ENCODE measurements at regions not wholly inside any gene's neighbourhood (a gene's known extent, or its start where the extent isn't known, plus 50 kb on each side); places are given as distances from the start of the nearest gene placed in this dataset.
A peak's percentile ranks its signal among the peaks of the same experiment; 100 is the strongest.

DNA sequence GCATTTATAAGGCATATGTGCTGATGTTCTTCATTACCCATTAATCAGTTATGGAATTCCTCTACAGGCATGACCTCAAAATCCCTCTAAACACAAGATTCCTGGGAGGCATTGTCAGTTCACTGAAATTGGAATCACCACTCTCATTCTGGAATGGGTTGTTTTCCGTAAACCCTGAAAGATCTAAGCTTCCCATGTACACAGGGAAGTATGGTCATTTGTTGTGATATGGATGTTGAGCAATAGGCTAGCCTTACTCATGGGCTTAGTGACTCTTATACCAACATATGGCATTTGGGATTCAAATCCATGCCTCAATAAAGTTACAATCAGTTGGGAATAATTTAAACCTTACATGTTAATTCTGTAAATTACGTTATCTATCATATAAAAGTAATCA is 258.0 kb downstream of the XPNPEP1 start:
- TF ChIP-seq, protein P1, sequence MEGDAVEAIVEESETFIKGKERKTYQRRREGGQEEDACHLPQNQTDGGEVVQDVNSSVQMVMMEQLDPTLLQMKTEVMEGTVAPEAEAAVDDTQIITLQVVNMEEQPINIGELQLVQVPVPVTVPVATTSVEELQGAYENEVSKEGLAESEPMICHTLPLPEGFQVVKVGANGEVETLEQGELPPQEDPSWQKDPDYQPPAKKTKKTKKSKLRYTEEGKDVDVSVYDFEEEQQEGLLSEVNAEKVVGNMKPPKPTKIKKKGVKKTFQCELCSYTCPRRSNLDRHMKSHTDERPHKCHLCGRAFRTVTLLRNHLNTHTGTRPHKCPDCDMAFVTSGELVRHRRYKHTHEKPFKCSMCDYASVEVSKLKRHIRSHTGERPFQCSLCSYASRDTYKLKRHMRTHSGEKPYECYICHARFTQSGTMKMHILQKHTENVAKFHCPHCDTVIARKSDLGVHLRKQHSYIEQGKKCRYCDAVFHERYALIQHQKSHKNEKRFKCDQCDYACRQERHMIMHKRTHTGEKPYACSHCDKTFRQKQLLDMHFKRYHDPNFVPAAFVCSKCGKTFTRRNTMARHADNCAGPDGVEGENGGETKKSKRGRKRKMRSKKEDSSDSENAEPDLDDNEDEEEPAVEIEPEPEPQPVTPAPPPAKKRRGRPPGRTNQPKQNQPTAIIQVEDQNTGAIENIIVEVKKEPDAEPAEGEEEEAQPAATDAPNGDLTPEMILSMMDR (IDR thresholded peaks at IDR 0.05): no peak

DNA sequence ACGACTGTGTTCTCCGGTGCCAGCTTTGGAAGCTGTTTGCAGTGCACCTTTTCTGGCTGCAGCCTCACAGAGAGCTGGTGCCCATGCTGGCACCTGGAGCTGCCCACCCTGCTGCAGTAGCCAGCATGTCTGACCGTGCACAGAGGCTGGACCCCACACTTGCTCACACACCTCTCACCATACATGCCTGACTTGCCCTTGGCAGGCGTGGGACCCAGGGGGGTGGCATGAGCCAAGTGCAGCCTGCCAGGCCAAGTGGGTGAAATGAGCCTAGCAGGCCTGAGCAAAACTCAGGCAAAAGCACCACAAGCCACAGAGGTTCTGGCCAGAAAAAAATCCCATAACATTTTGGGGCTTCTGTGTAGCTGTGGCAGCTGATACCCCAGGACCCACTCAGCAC is 258.8 kb downstream of the XPNPEP1 start:
- TF ChIP-seq, protein P1 (IDR thresholded peaks at IDR 0.05): no peak

DNA sequence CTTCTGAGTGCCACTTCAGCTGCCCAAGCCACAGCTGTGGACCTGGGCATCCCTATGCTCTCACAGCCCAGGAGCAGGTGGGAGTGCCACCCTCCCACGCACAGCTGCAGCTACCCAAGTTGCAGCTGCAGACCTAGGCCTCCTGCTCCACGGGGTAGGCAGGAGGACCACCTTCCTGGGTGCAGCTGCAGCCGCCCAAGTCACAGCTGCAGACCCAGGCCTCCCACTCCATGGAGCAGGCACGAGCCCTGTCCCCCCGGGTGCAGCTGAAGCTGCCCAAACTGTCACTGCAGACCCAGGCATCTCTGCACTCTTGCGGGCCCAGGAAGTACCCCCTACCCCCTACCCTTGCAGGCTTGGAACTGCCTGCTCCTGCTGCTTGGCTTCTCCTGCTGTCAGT is 260.2 kb downstream of the XPNPEP1 start:
- TF ChIP-seq, protein P1 (IDR thresholded peaks at IDR 0.05): no peak

DNA sequence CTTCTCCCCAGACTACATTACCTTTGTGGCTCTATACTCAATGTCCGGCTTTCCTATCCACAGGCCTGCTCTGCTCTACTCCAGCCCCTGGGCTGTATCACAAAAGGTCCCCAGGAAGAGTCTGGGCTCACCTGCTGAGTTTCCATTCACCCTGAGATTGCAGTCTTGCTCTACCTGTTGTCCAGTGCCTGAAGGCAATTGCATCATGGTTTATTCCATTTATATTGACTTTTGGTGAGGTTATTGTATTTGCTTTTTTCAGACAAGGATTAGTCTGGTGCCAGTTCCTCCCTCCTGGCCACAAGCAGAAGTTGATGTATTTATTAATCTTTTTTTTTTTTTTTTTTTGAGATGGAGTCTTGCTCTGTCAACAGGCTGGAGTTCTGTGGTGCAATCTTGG is 273.1 kb downstream of the XPNPEP1 start:
- TF ChIP-seq, protein P1 (IDR thresholded peaks at IDR 0.05): no peak

DNA sequence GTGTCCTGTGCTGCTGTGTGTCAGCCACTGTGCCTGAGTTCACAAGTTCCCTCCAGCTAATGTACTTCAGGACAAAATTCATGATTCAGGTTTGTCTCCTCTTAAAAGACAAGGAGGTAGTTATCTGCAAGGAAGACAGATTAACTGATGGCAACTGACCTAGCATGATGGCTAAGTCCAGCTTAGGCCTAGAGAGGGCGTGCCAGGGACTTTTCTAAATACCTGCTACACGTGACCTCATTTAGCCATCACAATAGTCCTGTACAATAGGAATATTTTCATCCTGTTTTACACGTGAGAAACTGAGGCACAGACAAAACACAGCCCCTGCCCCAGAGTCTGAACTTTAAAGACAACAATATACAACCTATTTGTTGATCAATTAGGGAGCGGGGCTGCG is 275.7 kb downstream of the XPNPEP1 start:
- TF ChIP-seq, protein P1 (IDR thresholded peaks at IDR 0.05): peak; percentile 25; the same call in 1 of the 2 replicates

DNA sequence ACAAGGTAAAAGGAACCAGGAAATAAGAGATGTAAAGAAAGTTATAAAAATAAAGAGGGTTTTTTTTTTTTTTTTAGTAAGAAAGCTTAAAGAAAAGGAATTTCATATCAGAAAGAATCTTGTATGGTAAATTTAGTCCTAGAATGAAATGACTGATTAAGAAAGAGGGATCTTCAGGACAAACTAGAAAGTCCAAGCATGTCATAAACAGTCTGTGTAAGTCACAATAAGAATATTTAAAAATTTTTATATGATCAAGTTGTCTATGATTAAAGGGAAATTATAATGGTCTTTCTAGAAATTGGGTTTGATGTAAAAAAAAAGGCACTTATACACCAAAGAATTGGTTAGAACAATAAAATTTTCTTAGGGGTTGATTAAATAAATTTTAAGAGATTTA is 289.5 kb downstream of the XPNPEP1 start:
- TF ChIP-seq, protein P1 (IDR thresholded peaks at IDR 0.05): no peak

DNA sequence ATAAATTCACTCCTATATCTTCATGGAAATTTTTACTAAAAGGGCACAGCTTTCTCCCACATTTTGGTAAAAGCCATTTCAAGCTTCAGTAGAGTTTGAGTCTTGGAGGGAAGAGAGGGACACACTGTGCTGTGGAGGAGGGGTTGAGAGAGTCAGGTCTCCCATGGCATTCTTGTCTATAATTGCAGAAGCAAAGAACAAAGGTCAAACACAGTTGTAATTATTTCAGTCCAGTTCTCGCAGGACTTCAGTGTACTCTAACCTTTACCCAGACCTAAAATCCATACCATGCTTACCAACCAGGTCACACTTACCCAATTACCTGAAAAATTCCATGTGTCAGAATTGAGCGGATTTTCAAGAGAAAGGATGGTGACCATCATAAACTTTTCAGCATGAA is 298.4 kb downstream of the XPNPEP1 start:
- TF ChIP-seq, protein P1 (IDR thresholded peaks at IDR 0.05): no peak

DNA sequence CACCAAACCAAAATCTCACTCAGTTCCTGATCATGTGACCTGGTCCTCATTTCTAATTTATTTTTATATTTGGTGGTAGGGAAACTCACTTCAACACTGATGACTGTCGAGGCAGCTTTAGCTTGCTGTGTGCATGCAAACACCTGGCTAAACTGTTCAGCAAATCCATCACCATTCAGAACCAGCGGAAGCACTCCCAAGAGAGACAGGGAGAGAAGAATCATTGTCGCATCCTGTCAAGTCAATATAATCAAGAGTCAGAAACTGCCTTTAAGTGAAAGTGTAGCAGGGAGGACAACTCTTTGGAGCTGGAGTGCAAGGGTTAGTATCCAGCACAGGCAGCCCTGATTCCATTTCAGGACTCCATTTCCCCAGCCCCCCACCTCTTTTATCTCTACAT is 300.7 kb downstream of the XPNPEP1 start:
- TF ChIP-seq, protein P1 (IDR thresholded peaks at IDR 0.05): no peak
